CD4-positive, alpha-beta T cell (primary cell): ENCODE measurements at regions not wholly inside any gene's neighbourhood (a gene's known extent, or its start where the extent isn't known, plus 50 kb on each side); places are given as distances from the start of the nearest gene placed in this dataset.

Experiments used
- ATAC-seq: fragments of 200-7000 bp; cut with Tn5 transposase; one replicate; pipeline ENCODE4 v1.10.0; 2022; ENCODE audit warnings: mild to moderate bottlenecking; ENCODE audit not compliant: poor library complexity
- CTCF ChIA-PET: fragments of 350-600 bp; sonication (Branson Sonifier 250); formaldehyde crosslinking; loops from one replicate; lab custom pipeline; 2021; ENCODE audit warnings: antibody characterized with exemption, inconsistent platforms; lab: Charles Lee
- POLR2A ChIA-PET: fragments of 350-600 bp; sonication (Branson Sonifier 250); formaldehyde crosslinking; loops from one replicate; lab custom pipeline; 2021; ENCODE audit warnings: antibody characterized with exemption, inconsistent platforms; lab: Charles Lee
- DNase-seq, 14 experiments: peaks; one replicate each; pipeline ENCODE4 v3.0.0-alpha.2; 2013 to 2020; ENCODE audit warnings: mixed read lengths in 2 of 14
- H3K27ac ChIP-seq, 2 donors: one replicate each; pipeline versions ENCODE4 v1.5.1 to v1.7.0; 2013; ENCODE audit warnings: low read length in 2 of 2, low read depth in 1 of 2, mild to moderate bottlenecking in 1 of 2
- H3K27me3 ChIP-seq, 2 experiments: 1 replicate in 1 of 2; 2 replicates in 1 of 2; pipeline versions ENCODE4 v1.6.1 to v1.7.0; 2013; ENCODE audit warnings: low read length in 2 of 2, control low read depth in 1 of 2, mild to moderate bottlenecking in 1 of 2, moderate library complexity in 1 of 2; ENCODE audit not compliant: insufficient read depth in 2 of 2, control insufficient read depth in 1 of 2
- H3K36me3 ChIP-seq: one replicate; pipeline ENCODE4 v1.6.1; 2013; ENCODE audit warnings: low read length, control low read depth; ENCODE audit not compliant: insufficient read depth
- H3K4me1 ChIP-seq: one replicate; pipeline ENCODE4 v1.6.1; 2013; ENCODE audit warnings: low read length, control low read depth; ENCODE audit not compliant: insufficient read depth
- H3K4me3 ChIP-seq: one replicate; pipeline ENCODE4 v1.5.1; 2013; ENCODE audit warnings: mild to moderate bottlenecking, low read length, moderate library complexity
- H3K9me3 ChIP-seq, 2 experiments: 1 replicate in 1 of 2; 2 replicates in 1 of 2; pipeline versions ENCODE4 v1.6.1 to v1.7.0; 2013; ENCODE audit warnings: low read length in 2 of 2, mild to moderate bottlenecking in 2 of 2, control low read depth in 1 of 2, moderate library complexity in 1 of 2; ENCODE audit not compliant: control insufficient read depth in 1 of 2, insufficient read depth in 1 of 2
- H3K27ac Mint-ChIP-seq: one replicate; pipeline ENCODE4 v1.8.0; 2020; ENCODE audit warnings: mixed read lengths
- H3K27me3 Mint-ChIP-seq: one replicate; pipeline ENCODE4 v1.8.0; 2021; ENCODE audit warnings: mixed read lengths
- H3K36me3 Mint-ChIP-seq: one replicate; pipeline ENCODE4 v1.8.0; 2021; ENCODE audit warnings: low read depth, mixed read lengths
- H3K4me1 Mint-ChIP-seq: one replicate; pipeline ENCODE4 v1.8.0; 2021; ENCODE audit warnings: low read depth, mixed read lengths
- H3K4me3 Mint-ChIP-seq: one replicate; pipeline ENCODE4 v1.8.0; 2020; ENCODE audit warnings: mild to moderate bottlenecking, mixed read lengths
- H3K9me3 Mint-ChIP-seq: one replicate; pipeline ENCODE4 v1.8.0; 2020; ENCODE audit warnings: mixed read lengths
- intact Hi-C, 2 experiments: fragments of 100-400 bp; cut with DNase I in 1 of 2; cut with micrococcal nuclease in 1 of 2; formaldehyde crosslinking; loops; one replicate each; pipeline versions ENCODE4 v1.15.1 to v1.9.0; 2023 to 2025; cut with DNase I, micrococcal nuclease
- TF ChIP-seq, protein P1 (sequence below): fragments of 200-600 bp; IDR thresholded peaks from one replicate; pipeline ENCODE4 v1.8.0; 2022; ENCODE audit warnings: antibody characterized with exemption, mild to moderate bottlenecking

GRCh38 chr11:19576903-19577302 is 135.7 kb upstream of the NAV2 start:
- no peaks in the 10 kb centered on the region for H3K27me3 ChIP-seq
- no peaks in the 10 kb centered on the region for H3K9me3 ChIP-seq
- no peaks in the 10 kb centered on the region for H3K9me3 Mint-ChIP-seq
- H3K36me3 Mint-ChIP-seq, result no peaks in the 10 kb centered on the region
- no peaks in the 10 kb centered on the region for H3K4me1 ChIP-seq
- ATAC-seq, result no peak
- H3K27ac ChIP-seq, result no peak overlapping the region
- ChIA-PET POLR2A (no interaction called here), CTCF (no interaction called here)
- no peaks in the 10 kb centered on the region for H3K27me3 Mint-ChIP-seq
- intact Hi-C loops, result loop anchor here in 1 of 2 experiments (10.0 kb wide), 1 partner anchor 58 kb away; no protein-coding TSS in a partner anchor
- H3K4me1 Mint-ChIP-seq, result no peaks in the 10 kb centered on the region
- TF ChIP-seq, protein P1, sequence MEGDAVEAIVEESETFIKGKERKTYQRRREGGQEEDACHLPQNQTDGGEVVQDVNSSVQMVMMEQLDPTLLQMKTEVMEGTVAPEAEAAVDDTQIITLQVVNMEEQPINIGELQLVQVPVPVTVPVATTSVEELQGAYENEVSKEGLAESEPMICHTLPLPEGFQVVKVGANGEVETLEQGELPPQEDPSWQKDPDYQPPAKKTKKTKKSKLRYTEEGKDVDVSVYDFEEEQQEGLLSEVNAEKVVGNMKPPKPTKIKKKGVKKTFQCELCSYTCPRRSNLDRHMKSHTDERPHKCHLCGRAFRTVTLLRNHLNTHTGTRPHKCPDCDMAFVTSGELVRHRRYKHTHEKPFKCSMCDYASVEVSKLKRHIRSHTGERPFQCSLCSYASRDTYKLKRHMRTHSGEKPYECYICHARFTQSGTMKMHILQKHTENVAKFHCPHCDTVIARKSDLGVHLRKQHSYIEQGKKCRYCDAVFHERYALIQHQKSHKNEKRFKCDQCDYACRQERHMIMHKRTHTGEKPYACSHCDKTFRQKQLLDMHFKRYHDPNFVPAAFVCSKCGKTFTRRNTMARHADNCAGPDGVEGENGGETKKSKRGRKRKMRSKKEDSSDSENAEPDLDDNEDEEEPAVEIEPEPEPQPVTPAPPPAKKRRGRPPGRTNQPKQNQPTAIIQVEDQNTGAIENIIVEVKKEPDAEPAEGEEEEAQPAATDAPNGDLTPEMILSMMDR, result no peak
- no peak for DNase-seq
- H3K4me3 ChIP-seq, result no peak overlapping the region
- no peaks in the 10 kb centered on the region for H3K36me3 ChIP-seq
- H3K27ac Mint-ChIP-seq, result no peak overlapping the region
- H3K4me3 Mint-ChIP-seq, result no peak overlapping the region

- no peaks in the 10 kb centered on the region for H3K4me1 Mint-ChIP-seq
- H3K27ac ChIP-seq, result no peak overlapping the region
- no peak overlapping the region for H3K4me3 ChIP-seq
- no peak for DNase-seq
- no peak overlapping the region for H3K4me3 Mint-ChIP-seq
- no peaks in the 10 kb centered on the region for H3K36me3 ChIP-seq
- CTCF ChIA-PET, result no interaction called here
- intact Hi-C loops, result loop anchor here in 1 of 2 experiments (10.0 kb wide), 1 partner anchor 59 kb away; no protein-coding TSS in a partner anchor
- H3K36me3 Mint-ChIP-seq, result no peaks in the 10 kb centered on the region
- no peaks in the 10 kb centered on the region for H3K9me3 Mint-ChIP-seq
- ATAC-seq, result no peak
- no peaks in the 10 kb centered on the region for H3K9me3 ChIP-seq
- H3K4me1 ChIP-seq, result no peaks in the 10 kb centered on the region
- TF ChIP-seq, protein P1, result no peak
- POLR2A ChIA-PET, result no interaction called here
- no peaks in the 10 kb centered on the region for H3K27me3 Mint-ChIP-seq
- H3K27me3 ChIP-seq, result no peaks in the 10 kb centered on the region
- H3K27ac Mint-ChIP-seq, result no peak overlapping the region
These were observed 136.6 kb upstream of the NAV2 start for GRCh38 chr11:19576054-19576453.

GRCh38 chr11:19574916-19575315 is 137.7 kb upstream of the NAV2 start:
- Histone ChIP-seq H3K27ac (no peak overlapping the region), H3K4me3 (no peak overlapping the region), H3K36me3 (no peaks in the 10 kb centered on the region), H3K27me3 (no peaks in the 10 kb centered on the region), H3K9me3 (no peaks in the 10 kb centered on the region), H3K4me1 (no peaks in the 10 kb centered on the region)
- DNase-seq (no peak), ATAC-seq (no peak)
- POLR2A ChIA-PET, result interaction anchor here (0.6 kb wide), 1 partner anchor 149 kb away, joined by 4 read pairs; no protein-coding TSS in a partner anchor
- Mint-ChIP-seq H3K36me3 (no peaks in the 10 kb centered on the region), H3K4me1 (no peaks in the 10 kb centered on the region), H3K27me3 (peaks cover 3% of the 10 kb centered on the region), H3K27ac (no peak overlapping the region), H3K9me3 (no peaks in the 10 kb centered on the region), H3K4me3 (no peak overlapping the region)
- CTCF ChIA-PET, result no interaction called here
- intact Hi-C loops, result loop anchor here in 1 of 2 experiments (10.0 kb wide), 1 partner anchor 60 kb away; no protein-coding TSS in a partner anchor
- TF ChIP-seq, protein P1, result no peak
